Muscle of leg (tissue), 3 donors: ENCODE measurements at regions not wholly inside any gene's neighbourhood (a gene's known extent, or its start where the extent isn't known, plus 50 kb on each side); places are given as distances from the start of the nearest gene placed in this dataset.

Source experiments
- DNase-seq: peaks from one replicate; pipeline ENCODE4 v3.0.0; 2013
- H3K27ac ChIP-seq: one replicate; pipeline ENCODE4 v1.5.1; 2013; ENCODE audit warnings: mild to moderate bottlenecking, low read length, control low read depth
- H3K27me3 ChIP-seq: one replicate; pipeline ENCODE4 v1.6.1; 2013; ENCODE audit warnings: low read length; ENCODE audit not compliant: control insufficient read depth, insufficient read depth
- H3K36me3 ChIP-seq: one replicate; pipeline ENCODE4 v1.6.1; 2013; ENCODE audit warnings: low read length; ENCODE audit not compliant: control insufficient read depth, insufficient read depth
- H3K4me1 ChIP-seq: one replicate; pipeline ENCODE4 v1.6.1; 2013; ENCODE audit warnings: low read length; ENCODE audit not compliant: control insufficient read depth, insufficient read depth
- H3K4me3 ChIP-seq: one replicate; pipeline ENCODE4 v1.5.1; 2013; ENCODE audit warnings: low read length, control low read depth
- H3K9me3 ChIP-seq: replicated peaks from 2 replicates; pipeline ENCODE4 v1.6.1; 2013; ENCODE audit warnings: low read depth, low read length; ENCODE audit not compliant: control insufficient read depth
- WGBS: methylation state at CpG from one replicate; pipeline ENCODE4 v1.1.5; 2013; ENCODE audit warnings: missing lambda C conversion rate; ENCODE audit not compliant: insufficient coverage; 5-methylcytosine and 5-hydroxymethylcytosine counted together

DNA sequence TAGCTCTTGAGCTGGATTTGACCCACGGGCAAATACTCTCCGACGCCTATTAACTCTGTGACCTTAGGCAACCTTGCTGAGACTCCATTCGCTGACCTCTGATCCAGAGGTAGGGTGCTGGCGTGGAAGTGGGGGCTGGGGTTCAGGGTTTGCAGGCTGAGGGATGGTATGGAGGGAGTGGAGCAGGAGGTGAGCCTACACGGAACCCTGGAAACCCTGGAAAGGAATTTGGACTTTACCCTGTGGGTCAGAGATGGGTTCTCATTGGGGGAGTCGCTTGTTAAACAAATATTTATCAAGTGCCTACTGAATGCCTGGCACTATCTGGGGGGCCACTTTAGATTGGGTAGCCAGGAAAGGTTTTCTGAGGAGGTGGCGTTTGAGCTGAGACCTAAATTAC is 58.2 kb upstream of the FZD7 start:
- no peaks in the 10 kb centered on the region for H3K27me3 ChIP-seq
- peaks cover 53% of the 10 kb centered on the region for H3K4me1 ChIP-seq
- no peak overlapping the region for H3K27ac ChIP-seq
- H3K4me3 ChIP-seq, result no peak overlapping the region
- no peaks in the 10 kb centered on the region for H3K36me3 ChIP-seq
- H3K9me3 ChIP-seq, result no peaks in the 10 kb centered on the region
- 92% methylated on average over 6 of the region's 8 CpGs for WGBS
- no peak for DNase-seq

- Histone ChIP-seq H3K27ac (no peak overlapping the region), H3K36me3 (no peaks in the 10 kb centered on the region), H3K9me3 (no peaks in the 10 kb centered on the region), H3K4me1 (peaks cover 52% of the 10 kb centered on the region), H3K27me3 (no peaks in the 10 kb centered on the region), H3K4me3 (no peak overlapping the region)
- DNase-seq, result no peak
- WGBS, result 100% methylated on average over 2 of the region's 3 CpGs
Observed at GRCh38 chr2:201975964-201976612, 57.6 kb upstream of the FZD7 start.

DNA sequence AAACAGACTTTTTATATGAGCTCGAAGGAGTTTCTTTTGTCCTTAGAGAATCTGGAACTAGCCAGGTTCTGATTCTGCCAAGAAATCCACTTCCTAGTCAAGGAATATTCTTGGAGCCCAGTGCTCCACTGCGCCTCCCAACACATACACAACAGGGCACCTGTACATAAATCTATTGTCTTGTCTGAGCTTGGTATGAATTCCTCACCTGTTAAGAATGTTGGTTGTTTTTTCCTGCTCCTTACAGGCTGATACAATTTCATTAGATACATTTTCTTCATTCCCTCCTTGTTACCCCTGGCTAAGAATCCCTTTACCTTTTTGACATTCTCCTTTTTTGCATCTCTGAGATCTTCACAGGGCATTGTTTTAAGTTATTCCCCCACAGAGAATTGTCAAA is 56.0 kb upstream of the FZD7 start:
- no peak overlapping the region for H3K4me3 ChIP-seq
- no peaks in the 10 kb centered on the region for H3K36me3 ChIP-seq
- no peaks in the 10 kb centered on the region for H3K9me3 ChIP-seq
- H3K4me1 ChIP-seq, result peaks cover 37% of the 10 kb centered on the region
- no peaks in the 10 kb centered on the region for H3K27me3 ChIP-seq
- no peak overlapping the region for H3K27ac ChIP-seq
- DNase-seq, result no peak
- no CpG with 5 or more reads among the region's 2 CpGs for WGBS

DNA sequence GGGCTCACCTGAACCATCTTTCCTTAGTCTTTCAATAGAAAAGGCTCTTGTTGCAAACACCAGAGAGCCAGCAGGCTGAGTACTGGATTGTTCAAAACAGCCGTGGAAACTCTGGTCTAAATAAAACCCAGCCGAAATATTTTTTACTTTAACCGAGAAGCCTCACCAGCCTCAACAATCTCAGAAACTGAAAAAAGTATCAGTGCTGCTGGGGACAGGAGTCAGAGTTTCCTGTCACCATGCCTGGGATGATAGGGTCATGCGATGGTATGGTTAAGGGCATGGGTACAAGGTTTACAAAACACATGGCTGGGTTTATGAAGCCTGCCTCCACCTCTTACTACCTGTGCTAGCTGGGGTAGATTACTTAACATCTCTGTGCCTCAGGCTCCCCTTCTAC is 55.3 kb upstream of the FZD7 start:
- Histone ChIP-seq H3K4me1 (peaks cover 30% of the 10 kb centered on the region), H3K36me3 (no peaks in the 10 kb centered on the region), H3K9me3 (no peaks in the 10 kb centered on the region), H3K27me3 (no peaks in the 10 kb centered on the region), H3K4me3 (no peak overlapping the region), H3K27ac (no peak overlapping the region)
- WGBS, result no CpG with 5 or more reads among the region's 4 CpGs
- DNase-seq, result no peak

- Histone ChIP-seq H3K27me3 (no peaks in the 10 kb centered on the region), H3K9me3 (no peaks in the 10 kb centered on the region), H3K4me3 (no peak overlapping the region), H3K27ac (peak overlapping the region; percentile 80), H3K4me1 (peaks cover 28% of the 10 kb centered on the region), H3K36me3 (no peaks in the 10 kb centered on the region)
- WGBS, result 41% methylated on average over 4 of the region's 4 CpGs
- DNase-seq, result peak; percentile 84
Observed at GRCh38 chr2:201978986-201979385, 54.7 kb upstream of the FZD7 start.

GRCh38 chr2:201980389-201980821 is 53.2 kb upstream of the FZD7 start:
- WGBS, result 75% methylated on average over 7 of the region's 8 CpGs
- Histone ChIP-seq H3K4me3 (no peak overlapping the region), H3K27me3 (no peaks in the 10 kb centered on the region), H3K4me1 (peaks cover 32% of the 10 kb centered on the region), H3K27ac (no peak overlapping the region), H3K9me3 (no peaks in the 10 kb centered on the region), H3K36me3 (no peaks in the 10 kb centered on the region)
- DNase-seq, result no peak

DNA sequence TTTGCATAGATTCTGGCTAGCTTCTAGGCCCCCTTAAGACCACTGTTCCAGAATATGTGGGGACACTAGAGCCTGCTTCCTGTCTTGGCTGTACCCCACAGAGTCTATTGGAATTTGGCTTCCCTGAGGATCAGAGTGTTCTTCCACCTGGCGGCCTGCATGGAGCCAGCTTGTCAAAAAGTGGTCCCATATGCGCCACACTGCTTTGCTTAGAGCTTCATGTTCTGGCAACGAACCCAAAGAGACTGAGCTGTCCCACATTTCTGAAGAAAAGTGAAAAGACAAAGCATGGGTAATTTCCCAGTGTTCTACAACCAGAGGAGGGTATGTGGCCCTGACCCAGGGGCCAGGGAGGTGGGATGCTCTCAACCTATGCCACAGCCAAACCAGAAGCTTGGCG is 52.7 kb upstream of the FZD7 start:
- H3K27ac ChIP-seq, result no peak overlapping the region
- H3K4me3 ChIP-seq, result no peak overlapping the region
- H3K9me3 ChIP-seq, result no peaks in the 10 kb centered on the region
- no peaks in the 10 kb centered on the region for H3K27me3 ChIP-seq
- no peaks in the 10 kb centered on the region for H3K36me3 ChIP-seq
- 80% methylated on average over 4 of the region's 4 CpGs for WGBS
- H3K4me1 ChIP-seq, result peaks cover 37% of the 10 kb centered on the region
- no peak for DNase-seq

GRCh38 chr2:201983174-201983573 is 50.5 kb upstream of the FZD7 start:
- no CpG with 5 or more reads among the region's 2 CpGs for WGBS
- DNase-seq, result no peak
- Histone ChIP-seq H3K27ac (no peak overlapping the region), H3K4me1 (peaks cover 35% of the 10 kb centered on the region), H3K36me3 (no peaks in the 10 kb centered on the region), H3K9me3 (no peaks in the 10 kb centered on the region), H3K27me3 (no peaks in the 10 kb centered on the region), H3K4me3 (no peak overlapping the region)

DNA sequence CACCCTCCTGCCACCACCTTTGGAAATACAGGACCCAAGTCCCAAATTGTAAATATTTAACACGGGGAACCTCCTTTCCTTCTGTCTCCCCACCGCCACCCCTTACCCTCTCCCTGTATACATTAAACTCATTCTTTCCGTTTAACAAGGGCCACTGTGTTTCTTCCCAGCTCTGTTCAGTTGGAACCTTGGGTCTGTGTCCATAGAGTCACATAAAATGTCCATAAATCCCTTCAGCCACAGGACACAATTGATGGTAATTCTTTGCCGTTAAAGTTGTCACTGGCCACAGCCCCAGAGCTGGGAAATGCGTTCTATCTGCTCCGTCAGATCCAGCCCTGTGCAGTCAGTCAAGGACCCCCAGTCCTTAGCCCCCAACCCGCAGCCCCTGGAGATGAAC is 49.9 kb upstream of the FZD7 start:
- Histone ChIP-seq H3K36me3 (no peaks in the 10 kb centered on the region), H3K27me3 (no peaks in the 10 kb centered on the region), H3K9me3 (no peaks in the 10 kb centered on the region), H3K4me1 (peaks cover 31% of the 10 kb centered on the region), H3K4me3 (no peak overlapping the region), H3K27ac (no peak overlapping the region)
- WGBS, result 83% methylated on average over 4 of the region's 7 CpGs
- DNase-seq, result no peak
